Gastroesophageal sphincter (tissue), 4 donors: ENCODE measurements at regions not wholly inside any gene's neighbourhood (a gene's known extent, or its start where the extent isn't known, plus 50 kb on each side); places are given as distances from the start of the nearest gene placed in this dataset.

ENCODE experiments used
- ATAC-seq: fragments of 150-250 bp; one replicate; pipeline ENCODE4 v1.9.1; 2016; ENCODE audit warnings: mild to moderate bottlenecking, moderate library complexity
- H3K27ac ChIP-seq, 4 donors: fragments of 200-600 bp; sonication (generic) in 3 of 4; 1 replicate in 3 of 4; 2 replicates in 1 of 4; pipeline ENCODE4 v1.5.1; 2016 to 2019
- H3K27me3 ChIP-seq: fragments of 200-600 bp; sonication (generic); one replicate; pipeline ENCODE4 v1.5.1; 2019
- H3K36me3 ChIP-seq, 2 donors: fragments of 200-600 bp; sonication (generic); one replicate each; pipeline ENCODE4 v1.5.1; 2019; ENCODE audit warnings: control low read depth in 1 of 2
- H3K4me1 ChIP-seq, 3 donors: fragments of 200-600 bp; sonication (generic); 1 replicate in 2 of 3; 2 replicates in 1 of 3; pipeline ENCODE4 v1.5.1; 2016 to 2019; ENCODE audit warnings: control low read depth in 2 of 3
- H3K4me3 ChIP-seq, 2 donors: fragments of 200-600 bp; sonication (generic); one replicate each; pipeline ENCODE4 v1.5.1; 2019; ENCODE audit warnings: mild to moderate bottlenecking in 1 of 2, moderate library complexity in 1 of 2
- H3K9me3 ChIP-seq, 3 donors: fragments of 200-600 bp; sonication (generic); one replicate each; pipeline ENCODE4 v1.5.1; 2017 to 2019; ENCODE audit warnings: control low read depth in 2 of 3
- CTCF ChIP-seq, 4 experiments: fragments of 200-600 bp in 2 of 4; fragments of 450-650 bp in 2 of 4; sonication (generic) in 1 of 4; IDR thresholded peaks; one replicate each; pipeline ENCODE4 v1.5.1; 2017 to 2019; ENCODE audit warnings: antibody characterized with exemption in 4 of 4, mild to moderate bottlenecking in 2 of 4, moderate library complexity in 2 of 4
- EP300 ChIP-seq: sonication (generic); formaldehyde crosslinking; IDR thresholded peaks from one replicate; pipeline ENCODE4 v1.6.1; 2017; ENCODE audit warnings: antibody characterized with exemption, mild to moderate bottlenecking
- POLR2A ChIP-seq, 2 donors: fragments of 450-650 bp; IDR thresholded peaks; one replicate each; pipeline ENCODE4 v1.6.1; 2017; ENCODE audit warnings: antibody characterized with exemption in 2 of 2, mild to moderate bottlenecking in 2 of 2, moderate library complexity in 1 of 2
- POLR2AphosphoS5 ChIP-seq: sonication (generic); formaldehyde crosslinking; IDR thresholded peaks from one replicate; pipeline ENCODE4 v1.6.1; 2017; ENCODE audit warnings: antibody characterized with exemption
- WGBS, 2 donors: methylation state at CpG; one replicate each; pipeline ENCODE4 v1.1.5; 2018; ENCODE audit warnings: low coverage in 1 of 2; 5-methylcytosine and 5-hydroxymethylcytosine counted together

DNA sequence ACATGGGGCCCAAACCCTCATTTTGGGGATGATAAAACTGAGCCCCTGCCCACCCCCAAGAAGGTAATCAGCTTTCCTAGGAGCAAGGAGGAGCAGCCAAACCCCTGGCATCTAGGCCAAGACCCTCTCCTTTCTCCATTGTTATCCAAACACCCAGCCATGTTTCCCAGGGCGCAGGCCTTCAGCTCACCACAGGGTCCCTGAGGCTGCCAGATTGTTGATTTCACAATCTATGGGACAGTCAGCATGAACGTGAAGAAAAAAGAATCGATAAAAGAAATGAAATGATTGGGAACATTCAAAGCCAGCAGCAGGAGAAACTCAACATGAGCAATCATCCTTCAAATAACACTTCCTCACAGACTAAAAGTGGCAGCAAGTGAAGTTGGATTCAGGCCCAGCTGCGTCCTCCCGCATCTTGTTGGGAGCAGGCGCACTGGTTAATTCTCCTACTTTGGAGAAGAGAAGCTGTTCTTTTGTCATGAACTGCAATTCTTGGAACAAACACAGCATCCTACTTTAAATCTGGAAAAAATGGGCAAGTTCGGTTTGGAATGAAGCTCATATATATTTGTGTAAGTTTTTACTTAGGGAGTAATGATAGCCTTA is 241.8 kb upstream of the PRDM1 start:
- Histone ChIP-seq H3K9me3 (no peaks in the 10 kb centered on the region), H3K36me3 (no peaks in the 10 kb centered on the region), H3K4me1 (peaks cover 0 to 8% (median 3%) of the 10 kb centered on the region in 3 donors), H3K27ac (no peak overlapping the region), H3K4me3 (no peak overlapping the region), H3K27me3 (no peaks in the 10 kb centered on the region)
- no peak for TF ChIP-seq CTCF (IDR thresholded peaks at IDR 0.05)
- TF ChIP-seq POLR2AphosphoS5: no peak
- no peak for TF ChIP-seq POLR2A (IDR thresholded peaks at IDR 0.05)
- TF ChIP-seq EP300: no peak
- ATAC-seq: no peak
- 32 to 41% methylated on average over 4 to 6 of the region's 7 CpGs for WGBS, 2 donors

DNA sequence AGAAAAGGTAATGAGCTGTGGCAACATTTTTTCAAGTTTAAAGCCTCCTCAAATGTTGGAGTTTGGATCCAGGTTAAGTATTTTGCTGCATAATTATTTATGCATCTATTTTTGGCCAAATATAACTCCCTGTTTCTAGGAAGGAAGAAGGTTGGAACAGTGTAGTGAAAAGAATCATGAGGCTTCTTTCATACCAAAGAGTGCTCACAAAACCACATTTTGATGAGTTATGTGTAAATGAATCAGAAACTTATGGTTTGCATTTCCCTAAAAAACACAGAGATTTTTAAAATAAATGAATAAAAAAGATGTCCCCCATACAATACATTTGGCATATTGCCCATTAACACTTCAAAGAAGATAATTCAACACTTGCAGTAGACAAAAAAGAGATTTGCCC is 246.9 kb upstream of the PRDM1 start:
- Histone ChIP-seq H3K4me3 (no peak overlapping the region), H3K4me1 (peaks cover 0 to 3% (median 2%) of the 10 kb centered on the region in 3 donors), H3K27me3 (no peaks in the 10 kb centered on the region), H3K27ac (no peak overlapping the region), H3K36me3 (no peaks in the 10 kb centered on the region), H3K9me3 (no peaks in the 10 kb centered on the region)
- no peak for ATAC-seq
- TF ChIP-seq POLR2AphosphoS5 (no peak), EP300 (no peak)

DNA sequence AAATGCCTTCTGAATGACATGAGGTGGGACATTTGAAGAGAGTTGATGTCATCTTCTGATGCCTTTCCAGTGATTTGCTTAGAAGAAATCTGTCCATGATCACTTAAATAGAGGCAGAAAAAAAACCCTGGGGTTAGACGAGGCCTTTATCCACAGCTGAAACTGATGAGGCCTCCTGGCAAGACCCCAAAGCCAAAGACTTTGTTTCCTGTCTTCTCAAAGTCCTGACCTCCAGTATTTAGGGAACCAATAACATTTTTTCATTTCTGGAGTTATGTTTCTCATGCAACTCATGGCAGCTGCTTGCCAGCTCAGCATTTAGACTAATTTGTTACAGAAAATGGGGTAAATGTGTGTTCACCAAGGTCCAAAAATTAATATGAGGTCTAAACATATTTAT is 248.0 kb upstream of the PRDM1 start:
- Histone ChIP-seq H3K9me3 (no peaks in the 10 kb centered on the region), H3K4me3 (no peak overlapping the region), H3K27ac (no peak overlapping the region), H3K27me3 (no peaks in the 10 kb centered on the region), H3K4me1 (no peaks in the 10 kb centered on the region), H3K36me3 (no peaks in the 10 kb centered on the region)
- no peak for ATAC-seq
- WGBS, 2 donors: 27 to 45% methylated on average over 1 of the region's 1 CpG
- no peak for TF ChIP-seq POLR2AphosphoS5
- no peak for TF ChIP-seq CTCF (IDR thresholded peaks at IDR 0.05)
- TF ChIP-seq POLR2A (IDR thresholded peaks at IDR 0.05): no peak
- TF ChIP-seq EP300: no peak

GRCh38 chr6:105836889-105837288 is 249.2 kb upstream of the PRDM1 start:
- no peak for ATAC-seq
- Histone ChIP-seq H3K36me3 (no peaks in the 10 kb centered on the region), H3K4me3 (no peak overlapping the region), H3K9me3 (no peaks in the 10 kb centered on the region), H3K4me1 (no peaks in the 10 kb centered on the region), H3K27me3 (no peaks in the 10 kb centered on the region), H3K27ac (no peak overlapping the region)
- WGBS, 2 donors: 77 to 79% methylated on average over 5 of the region's 5 CpGs
- TF ChIP-seq CTCF (IDR thresholded peaks at IDR 0.05) (no peak), EP300 (no peak), POLR2AphosphoS5 (no peak), POLR2A (IDR thresholded peaks at IDR 0.05) (no peak)

- H3K9me3 ChIP-seq: no peaks in the 10 kb centered on the region
- TF ChIP-seq EP300 (no peak), CTCF (IDR thresholded peaks at IDR 0.05) (no peak), POLR2AphosphoS5 (no peak), POLR2A (IDR thresholded peaks at IDR 0.05) (no peak)
- WGBS, 2 donors: 93 to 94% methylated on average over 5 of the region's 5 CpGs
- no peak overlapping the region for H3K4me3 ChIP-seq
- H3K27ac ChIP-seq: no peak overlapping the region
- H3K4me1 ChIP-seq: no peaks in the 10 kb centered on the region
- no peaks in the 10 kb centered on the region for H3K27me3 ChIP-seq
- ATAC-seq: no peak
- H3K36me3 ChIP-seq: no peaks in the 10 kb centered on the region
These were observed 249.8 kb upstream of the PRDM1 start for GRCh38 chr6:105836379-105836778.
